ENCODE measurements at regions not wholly inside any gene's neighbourhood (a gene's known extent, or its start where the extent isn't known, plus 50 kb on each side); places are given as distances from the start of the nearest gene placed in this dataset.

DNA sequence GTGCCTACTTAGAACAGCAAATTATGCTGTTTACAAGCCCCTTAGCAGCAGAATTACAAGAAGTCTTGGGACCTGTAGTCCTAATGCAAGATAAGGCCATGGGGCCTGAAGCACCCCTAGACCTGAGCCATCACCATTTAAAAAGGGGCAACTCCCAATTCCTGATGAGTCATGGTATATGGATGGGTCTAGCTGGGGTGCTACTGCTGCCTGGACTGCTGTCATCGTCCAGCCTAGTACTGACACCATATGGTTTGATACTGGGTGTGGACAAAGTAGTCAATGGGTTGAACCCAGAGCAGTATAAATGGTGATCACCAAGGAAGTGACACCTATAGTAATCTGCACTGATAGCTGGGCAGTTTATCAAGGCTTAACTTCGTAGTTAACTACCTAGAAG, 450.0 kb downstream of the IPMK start:
- Histone ChIP-seq H3K4me1 (ENCODE audit: insufficient read depth, low read length, poor library complexity, severe bottlenecking) (no peaks in the 10 kb centered on the region), H3K36me3 (ENCODE audit: insufficient read depth, low read length) (no peaks in the 10 kb centered on the region), H3K79me2 (ENCODE audit: insufficient read depth, low read depth, low read length) (no peaks in the 10 kb centered on the region), H3K4me2 (ENCODE audit: low read length) (no peak overlapping the region), H3K9me2 (ENCODE audit: insufficient read depth, low read length) (no peaks in the 10 kb centered on the region), H3K4me3 (ENCODE audit: low read depth, low read length, poor library complexity, severe bottlenecking) (no peak overlapping the region), H3K9me3 (ENCODE audit: low read length) (no peaks in the 10 kb centered on the region), H2AFZ (ENCODE audit: low read length) (no peak overlapping the region), H4K20me1 (ENCODE audit: insufficient read depth, low read length) (no peaks in the 10 kb centered on the region), H3K27ac (ENCODE audit: low read depth, low read length, poor library complexity, severe bottlenecking) (no peak overlapping the region)
- TF ChIP-seq, protein P1, sequence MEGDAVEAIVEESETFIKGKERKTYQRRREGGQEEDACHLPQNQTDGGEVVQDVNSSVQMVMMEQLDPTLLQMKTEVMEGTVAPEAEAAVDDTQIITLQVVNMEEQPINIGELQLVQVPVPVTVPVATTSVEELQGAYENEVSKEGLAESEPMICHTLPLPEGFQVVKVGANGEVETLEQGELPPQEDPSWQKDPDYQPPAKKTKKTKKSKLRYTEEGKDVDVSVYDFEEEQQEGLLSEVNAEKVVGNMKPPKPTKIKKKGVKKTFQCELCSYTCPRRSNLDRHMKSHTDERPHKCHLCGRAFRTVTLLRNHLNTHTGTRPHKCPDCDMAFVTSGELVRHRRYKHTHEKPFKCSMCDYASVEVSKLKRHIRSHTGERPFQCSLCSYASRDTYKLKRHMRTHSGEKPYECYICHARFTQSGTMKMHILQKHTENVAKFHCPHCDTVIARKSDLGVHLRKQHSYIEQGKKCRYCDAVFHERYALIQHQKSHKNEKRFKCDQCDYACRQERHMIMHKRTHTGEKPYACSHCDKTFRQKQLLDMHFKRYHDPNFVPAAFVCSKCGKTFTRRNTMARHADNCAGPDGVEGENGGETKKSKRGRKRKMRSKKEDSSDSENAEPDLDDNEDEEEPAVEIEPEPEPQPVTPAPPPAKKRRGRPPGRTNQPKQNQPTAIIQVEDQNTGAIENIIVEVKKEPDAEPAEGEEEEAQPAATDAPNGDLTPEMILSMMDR (conservative IDR thresholded peaks at IDR 0.05; ENCODE audit: low read length), result no peak
- no peak for TF ChIP-seq EZH2phosphoT487 (IDR thresholded peaks at IDR 0.05; ENCODE audit: borderline replicate concordance, low read depth, low read length)
- intact Hi-C loops (cut with micrococcal nuclease; ENCODE audit: unreplicated experiment), result no loop called here
- no peak for DNase-seq (ENCODE audit: low spot score)
- ChIA-PET CTCF (ENCODE audit: unreplicated experiment) (no interaction called here), POLR2A (interaction anchor here (0.7 kb wide), 1 partner anchor 329 kb away, joined by 3 read pairs; no protein-coding TSS in a partner anchor)
- BruUV-seq (replicated peaks), result no TSS peak

DNA sequence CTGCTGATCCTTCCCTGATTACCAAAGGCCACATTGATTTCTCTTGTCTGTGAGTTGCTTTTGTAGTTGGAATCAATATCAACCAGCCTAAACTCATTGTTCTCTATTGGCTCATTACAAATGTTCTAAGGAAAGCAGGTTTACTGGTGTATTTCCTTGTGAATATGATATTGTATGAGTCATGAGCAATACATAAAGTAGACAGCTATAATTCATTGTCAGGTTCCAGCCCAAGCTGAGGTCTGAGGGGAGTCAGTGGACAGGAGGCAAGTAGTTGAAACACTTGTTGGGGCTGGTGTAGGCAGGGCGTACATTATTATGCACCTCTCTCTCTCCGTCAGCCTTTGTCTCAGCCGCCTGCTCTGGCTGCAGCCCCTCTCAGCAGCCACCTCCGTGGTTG, 451.7 kb downstream of the IPMK start:
- no peak for TF ChIP-seq EZH2phosphoT487 (IDR thresholded peaks at IDR 0.05; ENCODE audit: borderline replicate concordance, low read depth, low read length)
- TF ChIP-seq, protein P1 (conservative IDR thresholded peaks at IDR 0.05; ENCODE audit: low read length), result no peak
- no peak for DNase-seq (ENCODE audit: low spot score)
- Histone ChIP-seq H2AFZ (ENCODE audit: low read length) (no peak overlapping the region), H4K20me1 (ENCODE audit: insufficient read depth, low read length) (no peaks in the 10 kb centered on the region), H3K36me3 (ENCODE audit: insufficient read depth, low read length) (no peaks in the 10 kb centered on the region), H3K9me2 (ENCODE audit: insufficient read depth, low read length) (no peaks in the 10 kb centered on the region), H3K4me2 (ENCODE audit: low read length) (no peak overlapping the region), H3K4me1 (ENCODE audit: insufficient read depth, low read length, poor library complexity, severe bottlenecking) (no peaks in the 10 kb centered on the region), H3K27ac (ENCODE audit: low read depth, low read length, poor library complexity, severe bottlenecking) (no peak overlapping the region), H3K9me3 (ENCODE audit: low read length) (no peaks in the 10 kb centered on the region), H3K4me3 (ENCODE audit: low read depth, low read length, poor library complexity, severe bottlenecking) (no peak overlapping the region), H3K79me2 (ENCODE audit: insufficient read depth, low read depth, low read length) (no peaks in the 10 kb centered on the region)
- ChIA-PET POLR2A (no interaction called here), CTCF (ENCODE audit: unreplicated experiment) (no interaction called here)
- intact Hi-C loops (cut with micrococcal nuclease; ENCODE audit: unreplicated experiment), result no loop called here
- no TSS peak for BruUV-seq (replicated peaks)

DNA sequence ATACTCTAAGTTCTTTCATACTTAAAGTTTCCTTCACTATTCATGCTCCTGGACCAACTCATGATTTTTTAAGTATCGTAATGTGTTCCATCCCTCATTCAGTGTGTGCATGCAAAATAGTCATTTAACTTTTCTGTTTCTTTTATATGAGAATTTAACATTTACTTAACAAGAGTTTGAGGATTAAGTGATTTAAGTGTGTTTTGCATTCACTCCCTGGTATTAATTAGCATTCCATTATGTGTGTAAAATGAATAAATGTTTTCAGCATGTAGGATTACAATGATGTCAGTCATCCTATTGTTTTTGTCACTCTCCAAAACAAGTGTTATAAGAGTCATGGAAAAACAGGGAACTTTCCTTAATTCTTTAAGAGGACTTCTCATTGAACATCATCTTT, 457.7 kb downstream of the IPMK start:
- no peak for DNase-seq (ENCODE audit: low spot score)
- intact Hi-C loops (cut with micrococcal nuclease; ENCODE audit: unreplicated experiment), result no loop called here
- no peaks in the 10 kb centered on the region for H3K4me1 ChIP-seq (ENCODE audit: insufficient read depth, low read length, poor library complexity, severe bottlenecking)
- no peaks in the 10 kb centered on the region for H3K9me2 ChIP-seq (ENCODE audit: insufficient read depth, low read length)
- no peaks in the 10 kb centered on the region for H3K36me3 ChIP-seq (ENCODE audit: insufficient read depth, low read length)
- no peaks in the 10 kb centered on the region for H3K79me2 ChIP-seq (ENCODE audit: insufficient read depth, low read depth, low read length)
- H2AFZ ChIP-seq (ENCODE audit: low read length), result no peak overlapping the region
- no peaks in the 10 kb centered on the region for H3K9me3 ChIP-seq (ENCODE audit: low read length)
- H3K27ac ChIP-seq (ENCODE audit: low read depth, low read length, poor library complexity, severe bottlenecking), result no peak overlapping the region
- H3K4me3 ChIP-seq (ENCODE audit: low read depth, low read length, poor library complexity, severe bottlenecking), result no peak overlapping the region
- TF ChIP-seq EZH2phosphoT487 (IDR thresholded peaks at IDR 0.05; ENCODE audit: borderline replicate concordance, low read depth, low read length), result no peak
- TF ChIP-seq, protein P1 (conservative IDR thresholded peaks at IDR 0.05; ENCODE audit: low read length), result no peak
- BruUV-seq (replicated peaks), result no TSS peak
- no peaks in the 10 kb centered on the region for H4K20me1 ChIP-seq (ENCODE audit: insufficient read depth, low read length)
- POLR2A ChIA-PET, result interaction anchor here (0.5 kb wide), 1 partner anchor 382 kb away, joined by 4 read pairs; no protein-coding TSS in a partner anchor
- CTCF ChIA-PET (ENCODE audit: unreplicated experiment), result no interaction called here
- H3K4me2 ChIP-seq (ENCODE audit: low read length), result no peak overlapping the region
